D341Med (cell line): ENCODE measurements at regions not wholly inside any gene's neighbourhood (a gene's known extent, or its start where the extent isn't known, plus 50 kb on each side); places are given as distances from the start of the nearest gene placed in this dataset.
A peak's percentile ranks its signal among the peaks of the same experiment; 100 is the strongest.

Experiments
- DNase-seq: peaks from one replicate; pipeline ENCODE4 v3.0.0; 2012; ENCODE audit warnings: low spot score

GRCh38 chr15:69818529-69818928, 279.2 kb downstream of the TLE3 start:
- DNase-seq, result no peak

GRCh38 chr15:69819371-69819770, 278.3 kb downstream of the TLE3 start:
- DNase-seq, result no peak

- DNase-seq, result no peak
Measured at GRCh38 chr15:69820819-69821218, 276.9 kb downstream of the TLE3 start.

GRCh38 chr15:69823223-69823907, 274.4 kb downstream of the TLE3 start:
- no peak for DNase-seq

GRCh38 chr15:69824075-69824876, 273.4 kb downstream of the TLE3 start:
- DNase-seq, result no peak

GRCh38 chr15:69824877-69825406, 272.8 kb downstream of the TLE3 start:
- DNase-seq, result no peak

- peak; percentile 45 for DNase-seq
Measured at GRCh38 chr15:69825941-69826818, 271.5 kb downstream of the TLE3 start.

GRCh38 chr15:69826819-69827175, 270.9 kb downstream of the TLE3 start:
- no peak for DNase-seq

- DNase-seq, result no peak
Measured at GRCh38 chr15:69827751-69828150, 270.0 kb downstream of the TLE3 start.

- DNase-seq, result no peak
Measured at GRCh38 chr15:69828181-69828828, 269.4 kb downstream of the TLE3 start.

GRCh38 chr15:69829974-69830373, 267.7 kb downstream of the TLE3 start:
- DNase-seq, result no peak

- no peak for DNase-seq
Measured at GRCh38 chr15:69830430-69830829, 267.3 kb downstream of the TLE3 start.

GRCh38 chr15:69830876-69831275, 266.8 kb downstream of the TLE3 start:
- no peak for DNase-seq

GRCh38 chr15:69834267-69834666, 263.4 kb downstream of the TLE3 start:
- no peak for DNase-seq

- DNase-seq, result no peak
Measured at GRCh38 chr15:69834761-69835160, 263.0 kb downstream of the TLE3 start.

GRCh38 chr15:69836048-69836447, 261.7 kb downstream of the TLE3 start:
- no peak for DNase-seq

GRCh38 chr15:69836526-69837230, 261.0 kb downstream of the TLE3 start:
- DNase-seq, result no peak

- DNase-seq, result no peak
Measured at GRCh38 chr15:69838338-69838737, 259.4 kb downstream of the TLE3 start.

- no peak for DNase-seq
Measured at GRCh38 chr15:69838994-69839393, 258.7 kb downstream of the TLE3 start.

- DNase-seq, result no peak
Measured at GRCh38 chr15:69841113-69841828, 256.4 kb downstream of the TLE3 start.

- DNase-seq, result no peak
Measured at GRCh38 chr15:69842851-69843250, 254.9 kb downstream of the TLE3 start.
